ENCODE measurements at regions not wholly inside any gene's neighbourhood (a gene's known extent, or its start where the extent isn't known, plus 50 kb on each side); places are given as distances from the start of the nearest gene placed in this dataset.

DNA sequence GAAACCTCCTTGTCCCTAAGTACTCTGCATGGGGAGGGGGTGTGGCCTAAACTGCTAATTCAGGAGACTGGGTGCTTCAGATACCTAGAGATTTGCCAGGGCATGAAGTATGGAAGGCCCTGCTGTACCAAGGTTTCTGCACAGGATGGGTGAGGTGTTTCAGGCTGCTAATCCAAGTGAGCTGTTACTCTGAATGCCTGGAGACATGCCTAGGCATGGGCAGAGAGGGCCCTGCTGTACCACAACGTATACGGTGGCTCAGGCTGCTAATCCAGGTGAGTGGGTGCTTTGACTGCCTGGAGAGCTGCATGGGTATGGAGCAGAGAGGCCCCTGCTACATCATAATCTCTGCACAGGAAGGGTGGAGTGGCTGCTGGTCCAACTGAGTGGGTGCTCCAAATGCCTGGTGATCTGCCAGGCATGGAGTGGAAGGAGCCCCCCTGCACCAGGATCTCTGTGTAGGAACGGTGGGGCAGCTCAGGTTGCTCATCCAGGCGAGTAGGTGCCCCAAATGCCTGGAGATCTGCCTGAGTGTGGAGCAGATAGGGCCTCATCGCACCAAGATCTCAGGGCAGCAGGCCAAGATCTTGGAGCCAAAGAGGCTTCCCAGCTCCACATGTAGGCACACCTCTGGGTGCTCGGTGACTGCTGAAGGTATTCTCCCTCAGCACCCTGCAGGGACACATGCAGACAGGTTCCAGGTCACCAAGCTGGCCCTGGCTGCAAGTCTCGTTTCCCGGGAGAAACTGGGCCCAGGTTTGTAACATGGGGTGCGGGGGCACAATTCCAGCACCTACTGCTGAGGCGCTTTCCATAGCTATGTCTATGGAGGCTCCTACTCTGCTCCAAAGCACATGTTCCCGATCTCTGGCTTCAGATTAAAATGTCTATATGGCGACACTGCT is 252.5 kb upstream of the PLXNA2 start:
- no peak for DNase-seq (ENCODE audit: low read depth, low spot score)
- Histone ChIP-seq H3K4me1 (ENCODE audit: control insufficient read depth, insufficient read depth, low read length) (no peaks in the 10 kb centered on the region), H3K36me3 (ENCODE audit: control insufficient read depth, insufficient read depth, low read length) (no peaks in the 10 kb centered on the region), H3K27ac (ENCODE audit: low read length) (no peak overlapping the region), H3K4me3 (ENCODE audit: low read depth in 2 of 2, low read length in 2 of 2) (no peak overlapping the region), H3K27me3 (ENCODE audit: control insufficient read depth, insufficient read depth, low read length) (no peaks in the 10 kb centered on the region), H3K9me3 (ENCODE audit: control insufficient read depth, insufficient read depth, low read depth, low read length) (no peaks in the 10 kb centered on the region)
- in situ Hi-C loops (cut with HindIII; ENCODE audit: low pct_unique_long_range_greater_than_20kb, low sequenced_read_pairs) (no loop called here), intact Hi-C loops (cut with micrococcal nuclease; ENCODE audit: unreplicated experiment) (no loop called here)
- BruUV-seq (replicated peaks), result no TSS peak
- TF ChIP-seq, protein P1, sequence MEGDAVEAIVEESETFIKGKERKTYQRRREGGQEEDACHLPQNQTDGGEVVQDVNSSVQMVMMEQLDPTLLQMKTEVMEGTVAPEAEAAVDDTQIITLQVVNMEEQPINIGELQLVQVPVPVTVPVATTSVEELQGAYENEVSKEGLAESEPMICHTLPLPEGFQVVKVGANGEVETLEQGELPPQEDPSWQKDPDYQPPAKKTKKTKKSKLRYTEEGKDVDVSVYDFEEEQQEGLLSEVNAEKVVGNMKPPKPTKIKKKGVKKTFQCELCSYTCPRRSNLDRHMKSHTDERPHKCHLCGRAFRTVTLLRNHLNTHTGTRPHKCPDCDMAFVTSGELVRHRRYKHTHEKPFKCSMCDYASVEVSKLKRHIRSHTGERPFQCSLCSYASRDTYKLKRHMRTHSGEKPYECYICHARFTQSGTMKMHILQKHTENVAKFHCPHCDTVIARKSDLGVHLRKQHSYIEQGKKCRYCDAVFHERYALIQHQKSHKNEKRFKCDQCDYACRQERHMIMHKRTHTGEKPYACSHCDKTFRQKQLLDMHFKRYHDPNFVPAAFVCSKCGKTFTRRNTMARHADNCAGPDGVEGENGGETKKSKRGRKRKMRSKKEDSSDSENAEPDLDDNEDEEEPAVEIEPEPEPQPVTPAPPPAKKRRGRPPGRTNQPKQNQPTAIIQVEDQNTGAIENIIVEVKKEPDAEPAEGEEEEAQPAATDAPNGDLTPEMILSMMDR (IDR thresholded peaks at IDR 0.05), result no peak
- no peak for TF ChIP-seq SIN3A (IDR thresholded peaks at IDR 0.05; ENCODE audit: borderline replicate concordance, insufficient read depth, low read depth, low read length)
- CTCF ChIA-PET, result no interaction called here
- POLR2A ChIA-PET, result no interaction called here
- ATAC-seq, result no peak

DNA sequence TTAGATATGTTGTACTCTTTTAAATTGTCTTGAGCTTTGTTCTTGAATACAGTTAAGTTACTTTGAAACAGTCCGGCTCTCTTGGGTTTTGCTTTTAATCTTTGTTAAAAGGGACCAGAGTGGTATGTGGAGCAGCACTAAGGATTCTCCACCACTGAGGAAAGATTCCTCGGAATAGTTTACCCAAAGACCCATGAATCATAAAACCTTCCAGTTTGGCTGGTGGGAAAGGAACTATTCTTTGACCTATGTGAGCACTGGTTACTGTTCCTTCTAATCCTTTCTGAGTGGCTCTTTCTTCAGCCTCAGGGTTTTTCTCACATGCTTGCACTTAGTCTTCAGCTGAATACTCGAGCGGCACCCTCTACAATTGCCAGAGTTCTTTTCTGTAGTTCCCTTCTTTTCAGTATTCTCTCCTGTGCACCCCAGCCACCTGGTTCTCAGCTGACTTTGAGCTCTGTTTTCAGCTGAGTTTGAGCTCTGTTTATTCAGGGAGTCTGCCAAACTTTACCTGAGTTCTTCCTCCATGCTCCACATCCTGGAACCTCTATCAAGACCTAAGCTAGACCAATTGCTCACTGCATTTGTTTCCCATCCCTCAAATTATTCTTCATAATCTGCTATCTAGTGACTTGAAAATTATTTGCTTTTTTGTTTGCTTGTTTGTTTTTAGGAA is 253.8 kb upstream of the PLXNA2 start:
- no peak for DNase-seq (ENCODE audit: low read depth, low spot score)
- no peak overlapping the region for H3K27ac ChIP-seq (ENCODE audit: low read length)
- in situ Hi-C loops (cut with HindIII; ENCODE audit: low pct_unique_long_range_greater_than_20kb, low sequenced_read_pairs), result no loop called here
- ATAC-seq, result no peak
- no peaks in the 10 kb centered on the region for H3K36me3 ChIP-seq (ENCODE audit: control insufficient read depth, insufficient read depth, low read length)
- H3K4me3 ChIP-seq (ENCODE audit: low read depth in 2 of 2, low read length in 2 of 2), result no peak overlapping the region
- no TSS peak for BruUV-seq (replicated peaks)
- ChIA-PET POLR2A (no interaction called here), CTCF (no interaction called here)
- no peaks in the 10 kb centered on the region for H3K9me3 ChIP-seq (ENCODE audit: control insufficient read depth, insufficient read depth, low read depth, low read length)
- no peak for TF ChIP-seq POLR2AphosphoS5 (IDR thresholded peaks at IDR 0.05; ENCODE audit: low read depth, low read length)
- TF ChIP-seq, protein P2, sequence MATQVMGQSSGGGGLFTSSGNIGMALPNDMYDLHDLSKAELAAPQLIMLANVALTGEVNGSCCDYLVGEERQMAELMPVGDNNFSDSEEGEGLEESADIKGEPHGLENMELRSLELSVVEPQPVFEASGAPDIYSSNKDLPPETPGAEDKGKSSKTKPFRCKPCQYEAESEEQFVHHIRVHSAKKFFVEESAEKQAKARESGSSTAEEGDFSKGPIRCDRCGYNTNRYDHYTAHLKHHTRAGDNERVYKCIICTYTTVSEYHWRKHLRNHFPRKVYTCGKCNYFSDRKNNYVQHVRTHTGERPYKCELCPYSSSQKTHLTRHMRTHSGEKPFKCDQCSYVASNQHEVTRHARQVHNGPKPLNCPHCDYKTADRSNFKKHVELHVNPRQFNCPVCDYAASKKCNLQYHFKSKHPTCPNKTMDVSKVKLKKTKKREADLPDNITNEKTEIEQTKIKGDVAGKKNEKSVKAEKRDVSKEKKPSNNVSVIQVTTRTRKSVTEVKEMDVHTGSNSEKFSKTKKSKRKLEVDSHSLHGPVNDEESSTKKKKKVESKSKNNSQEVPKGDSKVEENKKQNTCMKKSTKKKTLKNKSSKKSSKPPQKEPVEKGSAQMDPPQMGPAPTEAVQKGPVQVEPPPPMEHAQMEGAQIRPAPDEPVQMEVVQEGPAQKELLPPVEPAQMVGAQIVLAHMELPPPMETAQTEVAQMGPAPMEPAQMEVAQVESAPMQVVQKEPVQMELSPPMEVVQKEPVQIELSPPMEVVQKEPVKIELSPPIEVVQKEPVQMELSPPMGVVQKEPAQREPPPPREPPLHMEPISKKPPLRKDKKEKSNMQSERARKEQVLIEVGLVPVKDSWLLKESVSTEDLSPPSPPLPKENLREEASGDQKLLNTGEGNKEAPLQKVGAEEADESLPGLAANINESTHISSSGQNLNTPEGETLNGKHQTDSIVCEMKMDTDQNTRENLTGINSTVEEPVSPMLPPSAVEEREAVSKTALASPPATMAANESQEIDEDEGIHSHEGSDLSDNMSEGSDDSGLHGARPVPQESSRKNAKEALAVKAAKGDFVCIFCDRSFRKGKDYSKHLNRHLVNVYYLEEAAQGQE (IDR thresholded peaks at IDR 0.05; ENCODE audit: insufficient read depth in 1 of 2, low read depth in 2 of 2, low read length in 1 of 2), result no peak
- TF ChIP-seq SIN3A (IDR thresholded peaks at IDR 0.05; ENCODE audit: borderline replicate concordance, insufficient read depth, low read depth, low read length), result no peak
- TF ChIP-seq, protein P1 (IDR thresholded peaks at IDR 0.05), result no peak
- TF ChIP-seq TCF7L2 (IDR thresholded peaks at IDR 0.05; ENCODE audit: low read depth, low read length), result no peak
- no peaks in the 10 kb centered on the region for H3K4me1 ChIP-seq (ENCODE audit: control insufficient read depth, insufficient read depth, low read length)
- intact Hi-C loops (cut with micrococcal nuclease; ENCODE audit: unreplicated experiment), result no loop called here
- no peaks in the 10 kb centered on the region for H3K27me3 ChIP-seq (ENCODE audit: control insufficient read depth, insufficient read depth, low read length)
